HG03469 (cell line): ENCODE measurements at regions not wholly inside any gene's neighbourhood (a gene's known extent, or its start where the extent isn't known, plus 50 kb on each side); places are given as distances from the start of the nearest gene placed in this dataset.

Source experiments
- ATAC-seq: cut with Tn5 transposase; IDR thresholded peaks from one replicate; pipeline ENCODE4 v1.9.1; 2021; ENCODE audit warnings: mild to moderate bottlenecking, moderate library complexity, moderate number of reproducible peaks; ENCODE audit not compliant: unreplicated experiment

DNA sequence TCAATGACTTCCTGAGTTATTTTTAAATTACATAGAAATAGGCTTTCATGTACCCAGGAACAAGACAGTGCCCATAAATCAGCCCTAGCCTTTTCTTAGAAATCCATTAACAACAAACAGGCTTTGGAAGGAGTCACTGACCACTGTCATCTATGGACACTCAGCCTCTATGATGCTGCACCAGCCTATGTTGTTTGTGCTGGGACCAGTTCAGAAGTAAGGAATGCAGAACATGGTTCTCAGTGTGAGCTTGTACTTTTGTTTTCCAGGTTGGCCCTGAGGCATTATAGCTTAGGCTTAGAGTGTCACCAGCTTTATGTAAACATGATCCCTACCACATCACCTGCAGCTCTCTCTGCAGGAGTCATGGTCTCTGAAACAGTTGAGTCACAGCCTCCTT lies 335.7 kb upstream of the CDH7 start:
- no peak for ATAC-seq

DNA sequence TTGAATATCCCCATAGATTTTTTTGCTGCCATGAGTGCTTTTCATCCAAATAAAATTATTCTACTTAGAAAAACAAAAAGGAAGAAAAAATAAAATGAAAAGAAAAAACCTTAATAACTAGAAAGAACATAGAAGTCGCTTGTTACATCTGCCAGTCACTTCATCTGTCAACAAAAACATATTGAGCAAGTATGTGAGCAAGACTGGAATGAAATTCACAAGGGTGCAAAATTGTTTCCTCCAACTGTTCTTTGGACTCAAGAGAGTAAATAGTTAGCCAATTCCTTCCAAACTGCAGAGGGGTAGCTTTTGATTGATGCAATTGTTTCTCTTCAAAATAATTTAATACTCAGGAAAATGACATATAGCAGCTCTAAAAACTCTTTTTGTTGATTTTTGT lies 336.3 kb upstream of the CDH7 start:
- ATAC-seq = no peak

DNA sequence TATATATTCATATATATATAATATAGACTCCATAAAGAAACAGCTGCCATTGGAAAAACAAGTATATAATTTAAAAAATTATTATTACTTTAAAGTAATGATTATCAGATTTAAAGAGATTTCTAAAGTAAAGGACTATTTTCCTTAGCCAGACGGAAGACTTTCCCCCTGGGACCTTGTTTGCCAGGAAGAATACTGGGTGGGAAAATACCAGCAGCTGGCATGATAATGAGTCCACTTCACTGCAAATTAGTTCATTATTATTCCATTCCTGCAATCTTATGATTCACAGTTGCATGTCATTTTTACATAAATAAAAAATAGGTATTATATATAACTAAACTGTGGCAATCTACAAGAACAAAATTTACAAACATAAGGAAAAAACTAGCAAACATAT lies 339.8 kb upstream of the CDH7 start:
- no peak for ATAC-seq

DNA sequence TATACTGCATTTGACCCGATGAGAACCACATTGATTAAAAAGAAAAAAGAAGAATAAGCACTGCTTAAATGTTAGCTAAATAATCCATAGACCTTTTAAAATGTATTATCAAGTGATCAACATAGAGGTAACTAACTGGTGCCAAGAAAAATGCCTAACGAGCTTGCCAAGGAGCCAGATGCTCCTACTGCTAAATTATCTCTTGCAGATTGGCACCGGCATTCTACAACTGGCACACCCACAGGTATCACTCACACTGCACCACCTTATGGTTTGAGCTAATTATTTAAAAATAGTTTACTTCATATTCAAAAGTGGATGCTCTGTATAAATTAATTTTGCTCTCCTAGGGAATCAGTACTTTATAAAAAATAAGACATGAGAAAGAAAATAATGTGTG lies 341.6 kb upstream of the CDH7 start:
- ATAC-seq = no peak

DNA sequence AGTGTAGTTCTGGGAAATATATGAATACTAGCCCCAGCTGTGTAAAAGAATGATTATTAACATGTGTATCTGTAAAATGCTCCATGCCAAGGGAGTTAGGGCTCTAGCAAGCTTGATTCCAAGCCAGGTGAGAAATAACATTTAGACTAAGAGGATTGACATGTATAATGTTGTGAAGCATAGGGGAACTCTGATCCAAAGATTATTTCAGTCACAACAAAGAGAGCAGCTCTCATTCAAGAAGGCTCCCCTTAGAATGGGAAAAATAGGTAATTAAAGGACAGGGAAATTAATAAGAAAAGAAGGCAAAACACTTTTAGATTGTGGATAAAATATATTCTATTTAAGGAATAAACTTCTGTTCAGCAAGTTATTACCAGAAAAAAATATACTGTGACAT lies 347.3 kb upstream of the CDH7 start:
- ATAC-seq = no peak

DNA sequence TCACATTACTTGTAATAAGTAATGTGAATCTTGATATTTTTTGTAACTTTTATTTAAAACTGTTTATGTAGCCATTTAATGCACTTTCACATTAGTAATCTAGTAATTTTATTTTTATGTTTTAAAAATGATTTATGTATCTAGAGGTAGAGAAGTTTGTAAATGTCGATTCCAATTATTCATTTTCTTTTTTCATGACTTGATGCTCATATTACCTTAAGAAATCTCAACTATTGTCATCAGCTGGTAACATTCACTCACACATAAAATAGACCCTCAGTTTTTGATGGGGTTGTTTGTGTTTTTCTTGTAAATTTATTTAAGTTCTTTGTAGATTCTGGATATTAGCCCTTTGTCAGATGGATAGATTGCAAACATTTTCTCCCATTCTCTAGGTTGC lies 351.7 kb upstream of the CDH7 start:
- no peak for ATAC-seq

DNA sequence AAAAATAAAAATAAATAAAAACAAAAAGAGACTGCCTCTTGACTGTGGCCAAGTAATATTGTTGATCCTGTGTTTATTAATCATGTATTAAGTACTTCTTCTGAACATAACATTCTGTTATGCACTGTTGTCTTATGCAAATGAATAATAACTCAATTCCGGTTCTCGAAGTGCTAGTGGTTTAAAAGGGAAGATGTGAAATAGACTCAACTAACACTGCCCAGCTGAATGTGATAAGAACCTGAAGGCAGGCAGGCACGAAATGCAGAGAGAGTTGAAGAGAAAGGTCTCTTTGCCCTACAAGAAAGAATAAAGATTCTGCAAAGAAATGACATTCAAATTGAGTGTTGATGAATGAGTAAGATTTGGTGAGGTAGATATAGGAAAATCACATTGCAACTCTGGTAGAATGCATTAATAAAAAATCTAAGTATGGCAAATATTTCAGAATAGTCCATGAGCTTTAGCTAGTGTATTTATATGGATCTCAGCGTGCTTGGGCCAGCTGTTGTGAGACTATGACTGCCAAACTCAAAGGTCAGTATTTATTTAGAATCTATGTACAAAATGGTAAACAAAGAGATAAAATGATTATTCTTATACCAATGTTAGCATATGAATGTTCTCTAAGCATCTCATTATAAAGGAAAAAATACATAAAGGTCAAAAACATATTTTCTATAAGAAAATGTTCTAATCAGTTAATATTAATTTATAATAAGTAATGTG lies 352.3 kb upstream of the CDH7 start:
- no peak for ATAC-seq

DNA sequence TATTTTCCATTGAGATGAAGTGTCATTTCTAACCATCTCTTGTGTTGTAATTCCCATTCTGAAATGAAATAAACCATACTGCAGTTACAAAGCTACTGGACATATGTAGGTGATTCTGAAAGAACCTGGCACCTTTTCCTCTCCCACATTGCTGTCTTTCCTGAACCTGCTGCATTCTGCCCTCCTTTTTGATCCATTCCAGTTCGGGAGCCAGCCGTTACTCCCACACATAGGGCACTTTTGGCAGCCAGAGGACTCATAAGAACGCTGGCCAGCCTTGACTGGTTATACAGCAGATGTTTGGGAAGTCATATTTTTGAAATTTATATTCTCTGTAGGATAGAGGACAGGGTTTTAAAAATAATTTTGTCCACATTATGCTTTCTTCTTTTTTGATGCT lies 369.8 kb upstream of the CDH7 start:
- ATAC-seq = no peak

DNA sequence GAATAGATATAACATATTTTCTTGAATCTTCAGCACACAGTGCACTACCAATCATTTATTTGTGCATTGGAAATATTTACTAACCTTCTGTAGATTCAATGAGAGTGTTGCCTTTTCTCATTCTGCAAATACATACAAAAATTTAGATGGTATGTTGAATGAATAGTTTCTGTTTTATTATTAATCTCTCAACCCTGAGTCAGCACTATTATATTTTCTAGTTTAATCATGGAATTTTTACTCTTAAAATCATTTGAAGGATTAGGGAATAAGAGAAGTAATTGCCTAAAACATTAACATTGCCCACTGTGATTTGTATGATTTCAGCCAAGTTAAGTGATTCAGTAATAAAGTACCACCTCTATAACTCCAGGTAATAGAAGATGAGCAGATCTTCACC lies 370.2 kb upstream of the CDH7 start:
- ATAC-seq = no peak

DNA sequence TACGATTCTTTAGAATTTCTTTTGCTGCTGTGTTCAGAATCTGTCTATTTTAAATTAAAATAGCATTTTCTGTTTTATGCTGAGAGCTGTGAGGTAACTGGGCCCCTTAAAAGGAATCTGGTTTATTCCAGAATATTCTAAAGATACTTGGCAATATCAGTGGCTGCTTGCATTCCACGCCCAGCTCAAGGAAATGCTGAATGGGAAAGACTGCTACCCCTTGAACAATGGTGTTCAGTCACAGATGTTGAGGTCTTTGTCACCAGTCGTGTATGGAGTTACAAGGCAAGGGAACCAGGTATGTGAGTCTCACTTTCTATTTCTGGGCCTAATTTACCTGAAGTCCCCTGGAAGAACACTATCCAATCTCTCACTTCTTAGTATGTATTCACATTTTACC lies 377.9 kb upstream of the CDH7 start:
- no peak for ATAC-seq

DNA sequence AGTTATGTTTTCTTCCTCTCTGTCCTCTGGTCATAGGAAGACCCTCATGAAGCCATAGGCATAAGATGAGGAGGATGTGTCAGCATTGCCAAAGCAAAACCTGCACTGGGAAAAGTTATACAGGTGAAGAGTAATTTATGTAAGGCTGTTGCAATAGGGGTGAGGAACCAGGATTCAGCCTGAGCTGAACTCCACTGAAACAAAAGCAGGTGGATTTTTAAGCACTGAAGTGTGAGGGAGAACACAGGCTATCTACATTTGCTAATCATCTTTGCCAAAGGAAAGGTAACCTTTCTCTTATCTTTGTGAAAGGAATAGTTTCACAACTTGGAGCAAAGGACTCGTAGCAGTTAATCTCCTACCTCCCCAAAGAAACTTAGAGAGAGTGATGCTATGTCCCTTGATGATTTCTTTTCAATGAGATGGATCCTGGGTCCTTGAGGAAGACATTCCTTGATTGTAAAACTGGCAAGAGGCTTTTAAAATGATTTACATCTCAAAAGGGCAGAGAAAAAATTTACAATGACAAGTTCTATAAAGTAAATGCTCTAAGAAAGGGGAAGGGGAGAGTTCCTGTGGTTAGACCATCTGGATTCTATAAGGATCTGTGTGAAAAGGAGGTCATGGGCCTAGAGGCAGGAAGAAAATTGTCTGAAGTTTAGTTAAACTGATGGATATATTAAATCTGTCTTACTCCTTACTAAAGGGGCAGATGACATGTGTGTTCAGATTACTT lies 385.4 kb upstream of the CDH7 start:
- no peak for ATAC-seq

DNA sequence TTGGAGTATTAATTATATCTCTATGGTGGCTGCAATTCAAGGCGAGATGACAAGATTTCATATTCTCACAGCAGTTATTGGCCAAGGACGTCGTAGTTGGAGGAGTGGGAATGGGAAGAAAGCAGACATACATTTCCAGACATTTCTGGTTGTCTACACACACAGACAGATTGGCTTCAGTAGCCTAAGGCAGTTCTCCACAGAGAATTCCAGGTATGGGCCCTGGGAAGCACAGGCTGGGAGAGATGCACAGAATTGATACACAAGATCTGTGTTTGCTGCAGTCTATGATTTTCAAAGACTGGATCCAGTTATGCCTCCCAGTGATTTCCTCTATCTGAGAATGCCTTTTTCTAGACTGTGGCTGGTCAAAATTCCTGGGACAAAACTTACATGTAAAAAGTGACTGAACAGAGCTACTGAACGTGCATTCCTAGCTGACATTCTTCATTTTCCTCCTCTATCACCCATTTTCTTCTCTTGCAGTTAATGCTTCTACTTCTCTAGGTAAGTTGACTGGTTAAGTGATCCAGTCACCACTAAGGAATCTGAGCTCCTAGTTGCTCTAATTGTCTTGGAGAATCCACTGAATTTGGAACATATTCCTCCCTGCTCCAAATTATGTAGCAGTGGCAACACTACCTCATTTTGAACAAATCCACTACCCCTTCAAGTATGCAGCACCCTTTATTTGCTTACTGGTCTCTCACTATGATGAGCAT lies 386.7 kb upstream of the CDH7 start:
- no peak for ATAC-seq

DNA sequence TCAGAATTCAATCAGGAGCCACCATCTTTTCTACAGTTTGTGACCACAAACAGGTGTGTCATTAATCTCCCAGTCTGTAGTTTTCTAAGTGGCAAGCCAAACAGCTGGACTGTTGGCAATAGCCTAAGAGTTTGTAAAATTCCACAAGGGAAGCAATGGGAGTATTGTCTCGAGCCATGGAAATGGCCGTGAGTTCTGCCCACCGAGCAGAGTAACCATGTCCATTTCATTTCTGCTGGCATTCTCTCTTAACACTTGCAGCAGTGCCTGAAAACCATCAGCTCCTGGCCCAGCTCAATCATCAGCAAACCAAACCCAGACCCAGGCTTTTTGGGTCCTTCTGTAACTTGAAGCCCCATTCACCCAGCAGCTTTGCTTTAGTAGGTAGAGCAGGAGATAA lies 387.8 kb upstream of the CDH7 start:
- no peak for ATAC-seq

DNA sequence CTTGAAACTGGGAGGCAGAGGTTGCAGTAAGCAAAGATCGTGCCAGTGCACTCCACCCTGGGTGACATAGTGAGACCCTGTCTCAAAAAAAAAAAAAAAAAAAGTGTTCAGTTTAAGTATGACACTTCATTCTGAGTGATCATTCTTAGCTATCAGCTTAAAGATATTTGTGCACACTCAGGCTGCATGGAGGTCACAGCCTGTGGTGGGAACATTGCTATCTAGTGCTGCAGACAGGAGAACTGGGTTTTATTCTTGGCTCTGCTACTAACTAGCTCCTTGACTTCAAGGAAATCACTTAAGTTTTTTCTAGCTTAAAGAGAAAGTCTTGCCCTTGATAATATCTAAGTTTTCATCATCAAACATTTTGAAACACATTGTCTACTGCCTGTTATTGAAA lies 391.3 kb upstream of the CDH7 start:
- no peak for ATAC-seq

DNA sequence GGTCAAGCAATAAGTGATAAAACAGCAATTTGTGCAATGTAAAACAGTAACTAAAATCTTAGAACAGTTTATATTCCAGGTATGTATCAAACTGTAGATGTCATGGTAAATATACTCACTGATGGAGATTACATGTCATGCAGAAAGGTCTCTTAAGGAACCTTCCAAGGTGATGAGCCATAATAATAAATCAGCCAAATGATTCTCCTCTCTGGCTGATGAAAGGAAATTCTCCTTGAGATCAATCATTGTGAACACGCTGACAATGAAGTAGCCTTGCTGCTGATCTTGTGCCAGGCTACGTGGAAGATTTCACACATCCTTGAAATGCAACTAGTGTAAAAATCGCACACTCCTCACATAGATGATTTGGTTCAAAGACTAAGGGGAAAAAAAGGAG lies 392.5 kb upstream of the CDH7 start:
- no peak for ATAC-seq

DNA sequence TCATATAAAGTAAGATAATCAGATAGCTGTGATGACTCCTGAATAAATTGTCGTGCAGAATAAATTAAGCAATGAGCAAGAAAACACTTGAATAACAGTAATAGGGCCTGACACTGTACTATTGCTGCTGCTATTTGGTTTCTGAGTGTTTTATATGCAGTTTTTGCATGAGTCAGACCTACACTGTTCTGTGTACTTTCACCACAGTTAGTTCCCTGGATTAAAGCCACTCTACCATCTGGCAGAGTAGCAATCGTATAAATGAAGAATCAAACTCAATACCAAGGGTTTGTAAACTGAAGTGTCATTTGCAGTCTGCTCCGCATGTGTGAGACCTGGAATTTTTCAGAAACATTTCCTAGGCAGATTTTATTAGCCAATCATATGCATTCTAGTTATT lies 398.6 kb upstream of the CDH7 start:
- no peak for ATAC-seq

DNA sequence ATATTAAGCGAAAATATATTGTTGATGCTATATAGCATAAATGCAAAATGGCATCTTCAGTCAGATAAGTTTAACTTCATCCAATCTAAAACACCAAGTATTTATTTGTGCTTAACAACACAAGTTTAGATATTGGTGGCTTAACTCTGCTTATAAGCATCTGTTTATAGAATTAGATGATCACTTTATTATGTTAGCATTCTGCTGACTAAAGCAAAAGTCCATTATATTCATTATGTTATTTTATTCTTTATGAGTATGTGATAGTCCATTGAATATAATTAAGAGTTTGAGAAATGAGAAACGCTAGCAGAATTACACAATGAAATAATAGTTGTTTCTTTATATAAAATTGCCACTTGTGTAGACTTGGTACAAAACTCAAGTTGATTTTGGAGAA lies 401.2 kb upstream of the CDH7 start:
- ATAC-seq = no peak

DNA sequence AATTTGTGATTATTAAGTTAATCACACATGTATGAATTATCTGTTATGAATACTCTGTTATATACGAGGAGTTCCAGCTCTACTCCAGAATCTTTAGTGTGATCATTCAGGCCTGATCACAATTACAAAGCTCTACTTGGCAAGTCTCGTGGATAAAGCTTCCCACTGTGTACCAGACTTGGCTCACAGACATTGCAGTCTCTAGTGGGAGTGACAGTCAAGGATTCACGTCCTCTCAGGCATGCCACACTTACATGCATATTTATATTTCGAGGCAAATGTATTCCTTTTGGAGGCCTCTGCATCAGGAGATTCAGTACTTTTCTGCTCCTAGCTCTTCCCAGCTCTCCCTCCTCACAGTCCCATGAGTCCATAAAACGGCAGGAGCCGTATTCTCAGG lies 403.4 kb upstream of the CDH7 start:
- ATAC-seq = no peak

DNA sequence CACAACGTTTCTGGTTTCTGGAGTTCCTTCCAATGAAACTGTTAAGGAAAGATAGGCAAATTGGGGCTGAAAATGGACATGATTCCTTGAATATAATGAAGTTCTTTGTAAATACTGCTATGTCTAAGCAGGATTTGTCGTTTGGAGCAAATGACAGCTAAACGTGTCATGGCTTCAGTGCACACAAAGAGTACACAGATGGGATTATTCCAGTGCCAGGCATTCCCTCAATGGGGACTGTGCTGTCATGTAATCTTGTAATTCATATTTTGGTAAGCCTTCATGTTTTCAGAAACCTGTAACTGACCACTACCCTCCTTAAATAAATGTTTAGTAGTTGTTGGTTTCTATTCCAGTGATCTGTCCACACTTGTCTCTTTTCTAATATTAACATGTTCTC lies 404.7 kb upstream of the CDH7 start:
- no peak for ATAC-seq

DNA sequence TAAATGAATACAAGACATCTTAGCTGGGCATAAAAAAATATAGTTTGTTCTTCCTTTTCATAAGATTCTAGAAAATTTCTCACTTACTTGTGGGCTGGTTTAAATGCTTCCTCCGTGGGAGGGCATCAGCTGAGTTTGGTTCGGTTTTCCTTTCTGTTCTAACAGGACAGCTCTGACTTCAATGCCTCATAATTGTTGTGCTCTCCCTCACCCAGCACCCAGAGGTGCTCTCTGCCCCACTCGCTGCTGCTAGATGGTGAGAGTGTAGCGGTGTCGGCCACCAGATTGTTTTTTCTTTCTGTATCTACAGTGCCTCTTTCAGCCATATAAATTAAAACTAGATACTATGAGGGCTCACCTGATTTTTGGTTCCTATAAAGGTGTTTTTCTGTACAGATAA lies 407.2 kb upstream of the CDH7 start:
- no peak for ATAC-seq

DNA sequence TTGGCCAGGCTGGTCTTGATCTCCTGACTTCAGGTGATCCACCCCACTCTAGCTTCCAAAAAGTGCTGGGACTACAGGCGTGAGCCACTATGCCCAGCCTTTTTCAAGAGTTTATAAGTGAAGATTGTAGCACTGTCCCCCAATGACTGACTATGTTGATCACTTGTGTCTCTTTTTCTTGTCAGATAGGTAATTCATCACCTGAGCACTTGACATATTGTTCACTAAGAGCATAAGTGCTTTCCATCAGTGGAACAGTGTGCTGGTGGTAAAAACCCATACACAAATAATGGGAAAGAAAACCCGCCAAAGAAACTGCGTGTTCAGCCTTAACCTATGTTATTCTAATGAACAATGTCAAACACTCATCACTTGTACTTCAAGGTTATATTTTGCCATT lies 414.4 kb upstream of the CDH7 start:
- no peak for ATAC-seq

DNA sequence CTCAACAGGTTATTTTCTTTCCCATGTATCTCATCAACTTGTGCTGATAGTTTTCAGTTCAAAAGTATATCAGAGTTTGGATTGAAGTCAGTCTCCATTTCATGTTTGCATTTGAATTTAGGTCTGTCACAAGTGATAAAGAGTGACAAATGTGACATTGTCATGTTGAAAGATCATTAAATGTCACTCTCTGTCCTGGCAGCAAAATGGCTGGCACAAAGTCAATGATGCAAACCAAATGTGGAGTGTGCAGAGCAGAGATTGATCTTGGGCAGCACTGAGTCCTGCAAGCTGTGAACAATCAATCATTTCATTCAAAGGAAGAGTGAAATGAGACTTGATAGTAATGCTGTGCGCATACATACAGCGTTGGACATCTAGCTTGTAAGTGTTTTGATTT lies 421.8 kb upstream of the CDH7 start:
- no peak for ATAC-seq
